Prostate gland (tissue), 2 donors: ENCODE measurements at regions not wholly inside any gene's neighbourhood (a gene's known extent, or its start where the extent isn't known, plus 50 kb on each side); places are given as distances from the start of the nearest gene placed in this dataset.

ENCODE experiments used
- DNase-seq: peaks from one replicate; pipeline ENCODE4 v3.0.0-alpha.2; 2019; ENCODE audit warnings: low spot score
- H3K27ac ChIP-seq, 2 donors: fragments of 200-600 bp; sonication (generic); 2 replicates each; pipeline ENCODE4 v1.5.1; 2017 to 2019
- H3K27me3 ChIP-seq: fragments of 200-600 bp; sonication (generic); replicated peaks from 2 replicates; pipeline ENCODE4 v1.5.1; 2019; ENCODE audit not compliant: insufficient read depth
- H3K36me3 ChIP-seq, 2 donors: fragments of 200-600 bp; sonication (generic); 1 replicate in 1 of 2; 2 replicates in 1 of 2; pipeline versions ENCODE4 v1.5.1 to v1.8.1; 2017 to 2019
- H3K4me1 ChIP-seq: fragments of 200-600 bp; sonication (generic); replicated peaks from 2 replicates; pipeline ENCODE4 v1.5.1; 2019
- H3K4me3 ChIP-seq, 2 donors: fragments of 200-600 bp; sonication (generic); 2 replicates each; pipeline ENCODE4 v1.5.1; 2017 to 2019
- H3K9me3 ChIP-seq: fragments of 200-600 bp; sonication (generic); 2 replicates; pipeline ENCODE4 v1.5.1; 2017
- CTCF ChIP-seq, 4 experiments: fragments of 200-600 bp in 2 of 4; fragments of 450-650 bp in 2 of 4; sonication (generic) in 2 of 4; IDR thresholded peaks; 1 replicate in 3 of 4; 2 replicates in 1 of 4; pipeline ENCODE4 v1.5.1; 2016 to 2019; ENCODE audit warnings: antibody characterized with exemption in 4 of 4, mild to moderate bottlenecking in 2 of 4, moderate library complexity in 2 of 4
- POLR2A ChIP-seq: fragments of 450-650 bp; IDR thresholded peaks from one replicate; pipeline ENCODE4 v1.6.1; 2016; ENCODE audit warnings: antibody characterized with exemption, mild to moderate bottlenecking
- POLR2AphosphoS5 ChIP-seq: sonication (generic); formaldehyde crosslinking; IDR thresholded peaks from one replicate; pipeline ENCODE4 v1.6.1; 2017; ENCODE audit warnings: antibody characterized with exemption
- WGBS: methylation state at CpG from one replicate; pipeline ENCODE4 v1.1.5; 2018; 5-methylcytosine and 5-hydroxymethylcytosine counted together
- intact Hi-C: fragments of 100-400 bp; cut with DNase I; formaldehyde crosslinking; loops from one replicate; pipeline ENCODE4 v1.14.2; 2022

DNA sequence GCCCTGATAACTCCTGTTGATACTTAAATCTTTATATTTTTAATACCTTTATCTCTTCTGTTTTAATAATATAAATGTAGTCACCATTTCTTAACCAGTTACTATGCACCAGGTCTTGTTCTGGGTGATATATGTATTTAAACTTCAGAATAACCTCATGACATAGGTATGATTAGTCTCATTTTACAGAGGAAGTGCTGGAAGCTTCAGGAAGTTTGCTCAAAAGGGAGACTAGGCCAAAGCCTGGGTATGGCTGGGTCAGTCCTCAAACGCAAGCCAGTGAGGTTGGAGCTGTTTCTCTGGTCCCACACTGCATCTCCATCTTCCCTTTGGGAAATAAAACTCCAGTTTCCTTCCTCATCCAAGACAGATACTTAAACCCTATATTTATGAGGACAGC lies 204.7 kb upstream of the TANK start:
- WGBS, result 86% methylated on average over 1 of the region's 1 CpG
- no peaks in the 10 kb centered on the region for H3K4me1 ChIP-seq
- no peak for DNase-seq
- H3K4me3 ChIP-seq, result no peak overlapping the region
- intact Hi-C loops, result no loop called here
- no peaks in the 10 kb centered on the region for H3K27me3 ChIP-seq
- H3K9me3 ChIP-seq, result no peaks in the 10 kb centered on the region
- TF ChIP-seq POLR2A, result no peak
- no peak for TF ChIP-seq POLR2AphosphoS5
- TF ChIP-seq CTCF (IDR thresholded peaks at IDR 0.05), result no peak
- no peak overlapping the region for H3K27ac ChIP-seq
- H3K36me3 ChIP-seq, result no peaks in the 10 kb centered on the region

DNA sequence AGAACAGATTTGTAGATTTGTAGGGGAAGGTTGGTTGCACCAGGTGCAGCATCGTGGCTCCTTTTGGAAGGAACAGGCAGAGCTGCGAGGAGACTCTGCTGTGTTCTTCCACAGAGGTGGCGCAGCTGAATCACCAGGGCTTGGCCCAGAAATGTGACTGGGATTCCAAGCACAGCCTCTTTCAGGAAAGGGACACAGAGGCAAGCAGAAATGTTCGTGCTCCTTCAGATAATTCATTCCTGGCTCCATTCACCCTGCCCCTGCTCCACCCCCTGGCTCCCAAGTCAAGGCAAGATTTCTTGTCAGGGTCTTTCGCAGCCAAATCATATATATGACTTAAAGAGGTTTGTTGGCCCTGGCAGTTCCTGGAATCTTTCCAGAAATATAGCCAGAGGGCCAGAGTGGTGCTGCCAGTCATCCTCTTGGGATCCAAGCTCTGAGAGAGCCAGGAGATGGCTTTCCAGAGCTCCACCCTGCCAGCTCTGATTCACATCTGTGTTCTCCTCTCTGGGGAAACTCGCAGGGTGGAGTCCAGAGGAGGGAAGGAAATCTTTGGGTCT lies 203.9 kb upstream of the TANK start:
- no peak overlapping the region for H3K27ac ChIP-seq
- H3K27me3 ChIP-seq, result no peaks in the 10 kb centered on the region
- H3K4me3 ChIP-seq, result no peak overlapping the region
- WGBS, result 64% methylated on average over 6 of the region's 6 CpGs
- DNase-seq, result no peak
- H3K36me3 ChIP-seq, result no peaks in the 10 kb centered on the region
- H3K9me3 ChIP-seq, result no peaks in the 10 kb centered on the region
- H3K4me1 ChIP-seq, result no peaks in the 10 kb centered on the region
- no peak for TF ChIP-seq POLR2AphosphoS5
- no peak for TF ChIP-seq POLR2A
- TF ChIP-seq CTCF (IDR thresholded peaks at IDR 0.05), result no peak
- intact Hi-C loops, result no loop called here

DNA sequence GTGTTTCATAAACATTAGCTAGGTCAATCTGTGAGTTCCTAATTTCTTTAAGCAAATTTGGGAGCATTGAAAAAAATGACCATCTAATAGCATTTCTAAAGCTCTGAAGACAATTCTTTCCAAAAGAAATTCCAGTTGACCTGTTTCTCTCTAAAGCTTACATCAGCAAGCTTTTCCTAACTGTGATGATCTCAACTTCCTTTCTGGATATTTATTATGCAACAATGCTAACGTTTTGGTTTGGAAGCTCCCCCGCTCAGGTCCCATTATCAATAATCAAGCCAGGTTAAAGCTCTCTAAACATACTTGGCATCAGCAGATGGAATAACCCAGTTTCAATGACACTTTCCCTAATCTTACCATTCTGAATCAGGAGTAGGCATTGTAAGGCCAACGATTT lies 196.3 kb upstream of the TANK start:
- DNase-seq, result no peak
- H3K36me3 ChIP-seq, result no peaks in the 10 kb centered on the region
- intact Hi-C loops, result loop anchor here (10.0 kb wide), 1 partner anchor 299 kb away; no protein-coding TSS in a partner anchor
- H3K27me3 ChIP-seq, result peaks cover 1% of the 10 kb centered on the region
- TF ChIP-seq POLR2AphosphoS5 (no peak), POLR2A (no peak), CTCF (IDR thresholded peaks at IDR 0.05) (no peak)
- 78% methylated on average over 3 of the region's 3 CpGs for WGBS
- no peak overlapping the region for H3K4me3 ChIP-seq
- no peaks in the 10 kb centered on the region for H3K4me1 ChIP-seq
- H3K27ac ChIP-seq, result no peak overlapping the region
- H3K9me3 ChIP-seq, result no peaks in the 10 kb centered on the region

DNA sequence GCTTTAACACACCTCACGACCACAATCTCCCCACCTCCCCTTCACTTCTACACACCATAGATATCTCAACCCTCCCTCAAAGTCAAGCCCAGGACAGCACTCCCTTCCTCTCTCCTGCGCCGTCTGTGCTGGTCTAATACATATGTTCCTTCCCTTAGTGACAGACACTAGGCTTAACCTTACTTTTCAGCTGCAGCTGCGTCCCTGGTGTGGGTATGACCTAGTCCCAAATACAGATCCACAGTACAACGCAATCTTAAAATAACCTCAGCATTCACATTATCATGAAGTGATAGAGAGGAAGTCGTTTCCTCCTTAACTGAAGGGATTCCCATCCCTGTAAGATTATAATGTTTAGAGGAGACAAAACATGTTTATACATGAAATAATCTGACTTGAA lies 192.7 kb upstream of the TANK start:
- no peak overlapping the region for H3K27ac ChIP-seq
- intact Hi-C loops, result loop anchor here (10.0 kb wide), 1 partner anchor 303 kb away; no protein-coding TSS in a partner anchor
- 65% methylated on average over 6 of the region's 6 CpGs for WGBS
- DNase-seq, result no peak
- no peaks in the 10 kb centered on the region for H3K4me1 ChIP-seq
- H3K4me3 ChIP-seq, result no peak overlapping the region
- no peaks in the 10 kb centered on the region for H3K9me3 ChIP-seq
- no peaks in the 10 kb centered on the region for H3K36me3 ChIP-seq
- TF ChIP-seq CTCF (IDR thresholded peaks at IDR 0.05), result no peak
- TF ChIP-seq POLR2AphosphoS5, result no peak
- no peak for TF ChIP-seq POLR2A
- peaks cover 1% of the 10 kb centered on the region for H3K27me3 ChIP-seq

GRCh38 chr2:160968183-160968582 lies 192.0 kb upstream of the TANK start:
- H3K9me3 ChIP-seq, result no peaks in the 10 kb centered on the region
- no peak overlapping the region for H3K27ac ChIP-seq
- no peaks in the 10 kb centered on the region for H3K36me3 ChIP-seq
- H3K4me1 ChIP-seq, result no peaks in the 10 kb centered on the region
- WGBS, result 49% methylated on average over 2 of the region's 2 CpGs
- peaks cover 1% of the 10 kb centered on the region for H3K27me3 ChIP-seq
- TF ChIP-seq POLR2AphosphoS5 (no peak), POLR2A (no peak), CTCF (IDR thresholded peaks at IDR 0.05) (no peak)
- no peak for DNase-seq
- no peak overlapping the region for H3K4me3 ChIP-seq
- intact Hi-C loops, result loop anchor here (10.0 kb wide), 1 partner anchor 303 kb away; no protein-coding TSS in a partner anchor
